Esophagus squamous epithelium (tissue), 4 donors: ENCODE measurements at regions not wholly inside any gene's neighbourhood (a gene's known extent, or its start where the extent isn't known, plus 50 kb on each side); places are given as distances from the start of the nearest gene placed in this dataset.

Experiments used
- CTCF ChIP-seq, 6 experiments: fragments of 450-650 bp in 4 of 6; fragments of 200-600 bp in 2 of 6; sonication (generic) in 2 of 6; IDR thresholded peaks; one replicate each; pipeline ENCODE4 v1.5.1; 2016 to 2019; ENCODE audit warnings: antibody characterized with exemption in 6 of 6, mild to moderate bottlenecking in 4 of 6, moderate library complexity in 4 of 6
- POLR2A ChIP-seq, 4 donors: fragments of 450-650 bp; IDR thresholded peaks; one replicate each; pipeline ENCODE4 v1.6.1; 2017; ENCODE audit warnings: antibody characterized with exemption in 4 of 4, mild to moderate bottlenecking in 4 of 4, moderate library complexity in 3 of 4

DNA sequence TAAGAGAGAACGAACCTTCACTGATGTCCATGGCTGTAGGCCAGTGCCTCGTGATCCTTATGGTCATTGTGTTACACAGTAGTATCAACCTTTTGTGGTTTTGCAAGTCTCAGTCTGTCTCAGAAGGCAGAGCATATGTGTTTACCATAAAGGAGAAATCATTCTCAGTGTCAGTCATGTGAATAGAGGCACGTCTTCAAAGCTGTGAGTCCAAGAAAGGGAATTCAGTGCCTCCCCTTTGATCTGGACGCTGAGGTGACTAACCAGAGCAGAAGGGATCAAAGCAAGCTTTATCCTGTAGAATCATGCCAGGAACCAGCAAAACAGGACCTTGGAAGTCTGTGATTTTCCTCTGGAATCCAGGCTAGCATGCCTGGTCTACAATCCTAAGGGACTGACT lies 433.9 kb downstream of the DNAH5 start:
- TF ChIP-seq POLR2A (IDR thresholded peaks at IDR 0.05) (no peak), CTCF (IDR thresholded peaks at IDR 0.05) (no peak)
